Astrocyte of the hippocampus (primary cell): ENCODE measurements at regions not wholly inside any gene's neighbourhood (a gene's known extent, or its start where the extent isn't known, plus 50 kb on each side); places are given as distances from the start of the nearest gene placed in this dataset.

Experiments used
- DNase-seq: peaks from one replicate; pipeline ENCODE4 v3.0.0; 2011; ENCODE audit warnings: low read depth, low spot score

DNA sequence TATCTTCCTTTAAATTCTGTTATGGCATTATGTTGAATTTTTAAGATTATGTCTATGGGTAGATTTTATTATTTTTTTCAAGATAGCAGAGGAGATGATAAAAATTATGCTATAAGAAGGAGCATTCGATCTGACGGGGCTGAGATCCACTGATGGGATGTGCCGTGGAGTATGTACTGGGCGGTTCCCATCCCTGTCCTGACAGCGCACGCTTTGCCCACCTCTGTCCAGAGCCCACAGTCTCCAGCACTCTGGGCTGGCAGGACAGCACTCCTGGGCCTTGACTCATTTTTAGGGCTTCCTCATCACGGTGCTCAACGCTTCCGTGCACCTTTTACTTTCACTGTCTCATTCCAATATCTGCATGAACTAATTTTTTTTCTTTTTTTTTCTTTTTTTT lies 235.5 kb downstream of the TEX29 start:
- DNase-seq = no peak

DNA sequence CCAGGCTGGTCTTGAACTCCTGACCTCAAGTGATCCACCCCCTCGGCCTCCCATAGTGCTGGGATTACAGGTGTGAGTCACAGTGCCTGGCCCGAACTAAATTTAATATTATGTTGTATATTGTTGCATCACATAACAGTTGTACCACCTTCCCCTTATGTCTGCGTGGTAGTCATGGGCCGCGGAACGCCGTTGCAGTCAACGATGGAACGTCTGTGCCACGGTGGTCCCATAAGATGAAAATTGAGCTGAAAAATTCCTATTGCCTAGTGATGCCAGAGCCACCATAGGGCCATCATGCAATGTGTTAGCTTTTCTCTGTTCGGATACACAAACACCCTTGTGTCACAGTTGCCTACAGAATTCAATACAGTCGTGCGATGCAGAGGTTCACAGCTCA lies 236.1 kb downstream of the TEX29 start:
- no peak for DNase-seq

DNA sequence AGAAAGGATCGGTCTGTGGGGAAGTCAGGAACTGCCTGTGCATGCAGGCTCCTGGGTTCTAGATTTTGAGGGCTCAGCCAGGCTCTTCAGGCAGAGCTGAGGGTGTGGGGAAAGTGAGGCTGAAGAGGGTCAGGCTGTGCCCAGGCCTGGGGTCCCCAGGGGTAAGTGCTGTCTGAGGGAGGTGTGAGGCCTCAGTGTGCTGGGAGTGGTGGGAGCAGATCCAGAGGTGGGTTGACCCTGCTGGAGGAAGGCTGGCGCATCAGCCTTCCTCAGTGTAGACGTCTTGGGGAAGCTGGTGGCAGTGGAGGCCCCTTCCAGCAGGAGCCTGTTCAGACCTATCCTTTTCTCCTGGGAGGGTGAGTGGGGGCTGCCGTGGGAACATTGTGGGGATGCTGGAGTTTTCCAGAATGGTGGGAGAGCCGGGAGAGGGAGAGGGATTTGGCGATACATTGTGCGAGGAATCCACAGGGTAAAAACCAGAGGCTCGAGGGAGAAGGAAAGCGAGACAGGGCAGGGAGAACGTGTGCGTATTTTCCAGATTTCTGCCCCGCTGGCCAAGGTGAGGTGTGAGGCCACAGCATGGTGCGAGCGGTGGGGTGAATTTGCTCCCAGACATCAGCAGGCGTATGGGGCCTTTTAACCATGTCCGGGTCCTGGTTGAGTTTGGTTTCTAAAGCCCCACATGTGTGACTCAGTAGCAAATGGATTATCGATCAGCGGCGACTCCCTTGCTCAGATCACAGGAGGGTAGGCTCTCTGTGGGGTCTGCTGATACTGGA lies 237.7 kb downstream of the TEX29 start:
- no peak for DNase-seq

DNA sequence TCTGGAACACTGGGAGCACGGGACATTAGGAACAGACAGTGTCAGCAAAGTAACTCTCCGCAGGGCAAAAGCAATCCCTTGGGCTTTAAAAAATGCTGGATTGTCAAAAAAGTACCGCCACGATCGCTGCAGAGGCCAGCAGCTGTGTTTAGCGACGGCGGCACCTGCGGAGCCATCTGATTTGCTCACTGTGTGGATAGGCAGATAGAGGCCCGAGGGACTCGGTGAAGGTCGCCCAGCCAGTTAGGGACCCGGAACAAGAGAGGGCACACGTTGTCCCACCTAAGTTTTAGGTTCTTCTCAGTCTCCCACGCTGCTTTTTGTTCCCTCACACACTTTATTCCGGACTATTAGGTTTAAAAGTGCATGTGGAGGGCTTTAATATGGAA lies 238.3 kb downstream of the TEX29 start:
- DNase-seq = no peak

DNA sequence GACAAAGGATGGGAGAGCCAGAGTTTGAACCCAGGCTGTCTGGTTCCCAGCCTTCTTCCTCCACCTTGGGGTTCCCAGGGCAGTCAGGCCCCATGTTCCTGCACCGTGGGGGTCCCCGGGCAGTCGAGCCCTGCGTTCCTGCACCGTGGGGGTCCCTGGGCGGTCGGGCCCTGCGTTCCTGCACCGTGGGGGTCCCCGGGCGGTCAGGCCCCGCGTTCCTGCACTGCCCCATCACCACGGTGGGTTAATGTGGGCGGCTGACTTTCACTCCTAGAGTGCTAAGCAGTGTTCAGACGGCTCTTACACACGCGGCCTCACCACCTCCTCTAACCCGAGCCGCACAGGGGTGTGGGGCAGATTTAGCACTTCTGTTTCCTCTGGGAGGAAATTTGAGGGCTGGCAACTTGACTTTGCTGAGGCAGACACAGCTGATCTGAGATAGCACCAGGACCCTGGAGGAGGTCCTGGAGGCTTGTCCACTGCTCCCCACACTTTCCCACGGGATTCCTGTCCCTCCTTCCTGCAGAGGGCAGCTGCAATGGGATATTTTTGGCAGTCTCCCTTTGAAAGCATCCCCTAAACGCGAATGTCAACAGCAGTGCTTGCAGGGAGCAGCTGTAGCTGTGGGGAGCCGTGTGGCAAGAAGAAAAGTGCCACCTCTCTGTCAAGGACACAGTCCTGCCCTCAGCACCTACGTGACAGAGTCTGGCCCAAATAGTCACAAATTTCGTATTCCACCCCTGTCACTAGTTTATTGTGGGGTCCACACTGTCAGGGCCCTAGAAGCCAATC lies 239.4 kb downstream of the TEX29 start:
- no peak for DNase-seq

DNA sequence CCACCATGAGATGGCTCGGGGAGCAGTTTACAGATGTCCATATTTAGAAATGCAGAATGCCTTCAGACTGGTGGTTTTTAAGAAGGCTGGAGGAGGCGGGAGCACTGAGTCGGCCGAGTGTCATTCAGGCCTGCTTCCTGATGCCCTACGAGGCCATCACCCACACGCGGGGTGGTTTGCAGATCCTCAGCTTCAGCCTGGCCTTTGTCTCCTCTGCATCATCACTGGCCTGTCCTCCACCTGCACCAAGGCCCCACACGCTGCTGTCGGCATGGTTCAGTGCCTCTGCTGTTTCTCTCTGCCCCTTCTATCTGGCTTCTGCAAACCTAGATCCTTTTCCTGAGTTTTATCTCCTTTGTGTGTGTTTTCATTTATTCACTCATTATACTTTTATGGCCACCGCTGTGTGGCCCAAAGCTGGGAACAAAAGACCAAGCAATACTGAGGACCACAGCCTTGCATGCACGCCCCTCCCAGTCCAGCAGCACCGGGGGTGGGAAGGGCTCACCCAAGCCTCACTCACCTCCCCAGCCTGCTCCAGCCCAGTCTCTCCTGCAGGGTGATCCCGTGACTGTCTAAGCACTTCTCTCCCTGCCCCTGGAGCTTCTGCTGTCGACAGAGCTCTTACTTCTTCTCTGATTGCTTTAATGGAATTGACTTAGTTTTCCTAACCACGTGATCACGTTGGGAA lies 240.8 kb downstream of the TEX29 start:
- DNase-seq = no peak

DNA sequence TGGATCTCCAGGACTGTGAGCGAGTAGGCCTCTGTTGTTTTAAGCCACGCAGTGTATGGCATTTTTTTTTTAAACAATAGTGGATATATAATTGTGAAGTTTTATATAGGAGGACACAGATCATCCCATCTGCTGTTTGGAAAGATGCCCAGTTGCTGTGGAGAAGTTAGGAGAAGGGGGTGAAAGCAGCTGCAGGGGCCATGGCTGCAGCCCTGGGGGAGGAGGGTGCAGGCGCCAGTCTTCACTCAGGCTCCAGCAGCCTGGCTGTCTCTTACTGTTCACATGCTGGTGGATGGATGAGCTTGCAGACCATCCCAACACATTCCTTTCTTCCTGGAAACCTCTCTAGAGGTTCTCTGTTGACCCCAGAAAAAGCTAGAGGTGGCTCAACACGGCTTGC lies 242.3 kb downstream of the TEX29 start:
- DNase-seq = no peak

DNA sequence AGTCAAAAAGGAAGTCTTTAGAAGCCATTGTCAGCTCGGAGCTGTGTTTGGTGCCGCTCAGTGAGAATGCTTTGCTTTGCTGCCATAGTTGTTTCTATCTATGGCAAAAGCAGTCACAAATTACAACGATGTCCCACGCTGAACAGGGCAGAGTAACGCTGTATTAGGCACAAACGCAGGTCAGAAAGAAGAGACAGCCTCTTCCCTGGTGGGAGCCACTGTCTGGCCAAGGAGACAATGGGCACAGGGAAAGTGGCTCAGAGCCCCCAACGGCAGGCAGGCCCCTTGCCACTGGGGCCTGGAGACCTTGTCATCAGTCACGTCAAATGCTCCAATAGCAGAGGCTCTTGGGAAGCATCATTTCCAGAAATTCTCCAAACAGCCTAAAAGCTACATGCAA lies 244.2 kb downstream of the TEX29 start:
- DNase-seq = no peak

DNA sequence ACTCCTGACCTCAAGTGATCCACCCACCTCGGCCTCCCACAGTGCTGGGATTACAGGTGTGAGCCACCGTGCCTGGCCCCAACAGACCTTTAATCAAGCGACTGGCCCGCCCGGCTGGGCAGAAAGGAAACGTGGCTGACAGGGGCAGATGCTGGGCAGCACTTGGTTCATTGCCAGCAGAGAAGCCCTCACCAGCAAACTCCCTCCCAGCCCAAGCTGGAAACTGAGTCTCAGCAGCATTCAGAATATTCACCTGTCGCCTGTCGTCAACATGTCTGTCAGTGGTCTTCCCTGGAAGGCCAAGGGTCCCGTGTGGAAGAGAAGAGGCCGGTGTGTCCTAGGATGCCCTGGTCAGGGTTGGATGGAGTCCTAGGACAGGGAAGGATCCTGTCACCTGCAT lies 245.0 kb downstream of the TEX29 start:
- DNase-seq = no peak

DNA sequence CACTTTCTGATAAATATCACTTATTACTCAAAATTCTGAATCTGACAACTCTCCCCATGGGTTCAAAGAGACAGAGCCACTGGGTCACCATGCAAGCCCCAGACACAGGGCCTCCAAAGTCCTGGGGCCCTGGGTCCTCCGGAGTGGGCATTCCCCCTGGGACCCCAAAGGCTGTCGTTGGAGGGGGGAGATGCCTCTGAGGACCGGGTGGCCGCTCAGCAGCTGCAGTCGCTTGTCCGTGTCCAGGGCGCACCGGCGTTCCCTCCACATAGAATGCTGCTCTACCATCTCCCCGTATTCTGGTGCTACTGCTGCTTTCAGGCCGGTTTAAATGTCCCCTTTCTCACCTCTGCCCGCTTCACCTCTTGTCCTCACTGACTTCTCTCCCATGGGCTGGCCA lies 246.1 kb downstream of the TEX29 start:
- DNase-seq = no peak

DNA sequence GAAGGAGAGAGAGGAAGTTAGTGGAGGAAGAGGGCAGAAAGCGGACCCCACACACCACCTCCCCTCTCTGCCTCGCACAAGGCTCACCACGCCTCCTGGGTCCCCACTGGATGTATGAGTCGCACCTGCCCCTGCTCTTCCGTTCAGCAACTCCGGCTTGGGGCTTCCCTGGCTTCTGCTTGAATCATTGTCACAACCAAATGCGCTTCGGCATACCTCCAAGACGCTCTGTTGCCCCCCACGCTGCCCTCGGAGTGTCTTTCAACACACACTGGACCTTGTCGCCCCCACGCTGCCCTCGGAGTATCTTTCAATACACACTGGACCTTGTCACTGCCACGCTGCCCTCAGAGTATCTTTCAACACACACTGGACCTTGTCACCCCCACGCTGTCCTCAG lies 247.2 kb downstream of the TEX29 start:
- DNase-seq = no peak

DNA sequence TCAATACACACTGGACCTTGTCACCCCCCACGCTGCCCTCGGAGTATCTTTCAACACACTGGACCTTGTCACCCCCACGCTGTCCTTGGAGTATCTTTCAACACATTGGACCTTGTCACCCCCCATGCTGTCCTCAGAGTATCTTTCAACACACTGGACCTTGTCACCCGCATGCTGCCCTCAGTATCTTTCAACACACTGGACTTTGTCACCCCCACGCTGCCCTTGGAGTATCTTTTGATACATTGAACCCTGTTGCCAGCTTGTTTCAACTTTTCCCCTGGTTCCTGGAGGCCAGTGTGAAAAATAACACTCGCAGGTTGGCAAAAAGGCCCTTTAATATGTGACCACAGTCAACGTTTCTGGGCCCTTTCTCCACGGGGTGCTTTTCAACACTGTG lies 247.8 kb downstream of the TEX29 start:
- no peak for DNase-seq

DNA sequence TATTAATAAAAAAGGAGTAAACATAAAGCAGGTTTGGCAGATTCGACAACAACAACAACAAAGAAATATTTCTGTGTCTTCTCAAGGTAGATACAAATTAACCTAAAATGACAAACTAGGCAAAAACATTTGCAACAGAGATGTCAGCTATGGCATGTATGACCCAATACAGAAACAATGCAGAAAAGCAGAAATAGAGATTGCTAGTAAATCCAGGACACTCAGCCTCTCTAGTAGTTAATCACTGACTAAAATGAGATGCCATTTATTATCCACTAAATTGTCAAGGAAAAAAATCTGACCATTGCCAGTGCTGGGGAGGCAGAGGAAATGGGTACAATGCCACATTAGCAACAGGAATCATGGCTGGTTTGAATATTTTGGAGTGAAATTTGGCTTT lies 250.5 kb downstream of the TEX29 start:
- no peak for DNase-seq

DNA sequence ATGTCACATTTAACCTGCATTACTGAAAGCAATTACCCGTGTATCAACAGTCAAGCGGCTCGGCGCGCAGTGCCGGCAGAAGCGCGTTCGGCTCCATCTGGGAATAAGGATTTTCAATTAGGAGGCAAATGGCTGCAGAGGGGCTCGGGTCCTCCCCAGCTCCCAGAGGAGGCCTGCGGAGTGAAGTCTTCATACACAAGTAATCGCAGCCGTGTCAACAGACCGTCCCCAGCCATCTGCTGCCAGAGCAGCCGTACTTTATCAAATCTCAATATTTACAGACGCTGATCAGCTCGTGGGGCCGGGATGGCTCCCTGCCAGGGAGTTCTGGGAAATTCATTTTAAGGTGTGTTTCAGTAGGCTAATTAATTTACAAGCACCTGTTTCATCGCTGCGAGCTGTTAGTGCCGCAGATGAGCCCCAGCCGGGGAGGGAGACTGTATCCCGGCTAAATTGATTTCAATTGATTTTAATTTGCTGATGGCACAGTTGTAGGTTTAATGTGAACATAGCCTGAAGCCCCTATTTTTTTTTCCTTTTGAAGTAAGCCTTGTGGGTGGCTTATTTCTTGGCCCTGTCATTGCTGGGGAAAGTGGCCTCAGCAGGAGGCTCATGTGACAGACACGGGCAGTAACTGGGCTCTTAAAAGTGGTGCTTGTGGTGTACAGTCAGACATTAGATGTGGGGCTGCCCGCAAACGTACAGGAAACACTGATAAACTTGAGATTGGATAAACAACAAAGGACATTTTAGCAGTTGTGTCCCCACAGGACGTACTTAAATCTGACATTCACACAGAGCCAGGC lies 252.7 kb downstream of the TEX29 start:
- DNase-seq = no peak

DNA sequence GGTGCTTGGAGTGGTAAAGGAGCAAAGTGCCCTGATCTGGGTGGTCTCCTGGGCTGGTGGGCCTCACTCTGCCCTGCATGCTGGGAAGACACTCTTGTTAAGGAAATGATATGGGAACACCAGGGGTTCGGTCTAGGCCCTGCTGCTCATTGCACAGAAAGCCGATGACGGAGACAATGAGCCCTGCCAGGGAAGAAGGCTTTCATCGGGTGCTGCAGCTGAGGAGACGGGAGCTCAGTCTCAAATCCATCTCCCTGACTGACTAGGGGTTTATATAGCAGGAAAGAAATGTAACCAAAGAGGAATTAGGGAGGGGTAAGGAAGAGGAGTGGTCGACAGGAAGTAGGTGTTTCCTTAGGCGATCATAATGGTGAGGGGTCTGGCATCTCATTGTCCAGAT lies 253.4 kb downstream of the TEX29 start:
- DNase-seq = no peak

DNA sequence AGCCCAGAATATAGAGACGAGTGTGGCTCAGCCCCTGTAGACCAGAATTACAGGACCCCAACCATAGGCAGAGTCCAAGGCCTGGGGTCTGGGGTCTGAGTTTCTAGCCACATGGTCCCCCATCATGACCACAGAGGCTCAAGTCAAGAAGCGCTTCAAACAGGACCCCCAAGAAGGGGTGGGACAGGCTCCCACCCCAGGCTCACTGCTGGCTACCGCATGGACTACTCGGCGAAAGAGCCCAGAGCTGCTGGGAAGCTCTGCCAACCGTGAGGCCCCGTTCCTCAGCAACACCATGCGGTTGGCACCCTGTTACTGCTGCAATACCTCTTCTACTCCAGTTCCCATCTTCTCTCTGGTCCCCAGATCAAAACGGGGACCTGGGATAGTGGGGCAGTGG lies 254.8 kb downstream of the TEX29 start:
- DNase-seq = no peak

DNA sequence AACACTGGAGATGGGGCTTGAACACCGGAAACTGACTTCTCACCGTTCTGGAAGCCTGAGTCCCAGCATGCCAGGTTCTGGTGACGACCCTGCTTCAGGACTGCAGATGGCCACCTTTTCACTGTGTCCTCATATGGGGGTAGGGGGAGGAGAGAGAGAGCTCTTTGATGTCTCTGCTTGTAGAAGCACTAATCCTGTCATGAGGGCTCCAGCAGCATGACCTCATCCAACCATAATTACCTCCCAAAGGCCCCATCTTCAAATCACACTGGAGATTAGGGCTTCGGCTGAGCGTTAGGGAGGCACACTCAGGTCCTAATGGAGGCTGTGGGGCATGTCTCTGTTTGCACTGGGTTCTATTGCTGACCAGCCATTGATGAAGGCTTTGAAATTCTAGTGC lies 255.3 kb downstream of the TEX29 start:
- no peak for DNase-seq

DNA sequence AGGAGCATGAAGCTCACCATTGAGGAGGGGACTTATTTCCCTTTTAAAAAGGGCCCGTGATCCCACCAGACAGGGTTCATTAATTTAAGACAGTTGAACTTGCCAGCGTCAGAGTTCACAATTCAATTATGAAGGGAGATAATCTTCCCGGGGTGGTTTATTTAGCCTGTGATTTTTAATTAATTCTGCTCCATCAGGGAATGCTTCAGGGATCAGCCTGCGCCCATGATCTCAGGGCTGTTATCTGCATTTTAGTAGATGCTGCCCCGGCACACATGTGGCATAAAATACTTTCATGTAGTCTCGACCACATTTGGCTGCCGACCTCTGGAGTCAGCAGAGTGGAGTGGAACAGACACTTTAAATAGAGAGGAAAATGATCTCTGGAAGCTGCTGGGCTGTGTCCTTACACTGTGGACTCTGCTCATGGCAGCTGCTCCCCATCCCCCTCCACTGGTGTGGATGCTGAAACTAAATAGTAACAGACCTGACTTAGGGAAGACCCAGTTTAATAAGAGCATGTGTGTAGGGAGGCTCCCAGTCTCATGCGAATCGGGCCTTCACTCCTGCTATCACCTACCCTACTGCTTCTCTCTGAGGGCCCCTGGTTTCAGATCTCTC lies 256.9 kb downstream of the TEX29 start:
- DNase-seq = no peak

DNA sequence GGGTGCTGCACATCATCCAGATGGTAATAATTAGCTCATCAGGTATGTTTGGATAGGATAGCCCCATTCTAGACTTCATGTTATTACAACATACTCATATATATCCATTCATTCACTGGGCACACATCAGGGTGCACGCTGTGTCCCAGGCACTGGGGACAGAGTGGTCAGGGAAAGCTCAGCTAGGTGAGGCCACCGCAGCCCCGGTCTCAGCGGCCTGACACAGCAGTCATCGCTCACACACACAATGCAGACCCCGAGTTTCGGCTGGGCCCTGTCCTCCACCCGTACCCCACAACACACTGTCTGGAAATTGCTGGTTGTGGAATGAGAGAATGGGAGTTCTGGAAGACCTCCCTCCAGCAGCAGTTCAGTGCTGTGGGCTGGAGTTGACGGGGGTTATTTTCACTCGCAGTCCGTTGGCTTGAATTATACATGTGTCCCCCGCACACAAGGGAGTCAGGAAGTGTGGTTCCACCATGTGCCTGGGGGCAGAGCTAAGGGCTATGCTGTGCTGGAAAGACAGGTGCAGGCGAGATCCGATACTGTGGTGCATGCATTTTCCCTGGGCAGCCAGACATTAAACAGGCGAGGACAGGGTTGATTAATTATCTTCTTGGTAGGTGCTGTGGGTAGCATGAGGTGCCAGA lies 257.6 kb downstream of the TEX29 start:
- DNase-seq = no peak

DNA sequence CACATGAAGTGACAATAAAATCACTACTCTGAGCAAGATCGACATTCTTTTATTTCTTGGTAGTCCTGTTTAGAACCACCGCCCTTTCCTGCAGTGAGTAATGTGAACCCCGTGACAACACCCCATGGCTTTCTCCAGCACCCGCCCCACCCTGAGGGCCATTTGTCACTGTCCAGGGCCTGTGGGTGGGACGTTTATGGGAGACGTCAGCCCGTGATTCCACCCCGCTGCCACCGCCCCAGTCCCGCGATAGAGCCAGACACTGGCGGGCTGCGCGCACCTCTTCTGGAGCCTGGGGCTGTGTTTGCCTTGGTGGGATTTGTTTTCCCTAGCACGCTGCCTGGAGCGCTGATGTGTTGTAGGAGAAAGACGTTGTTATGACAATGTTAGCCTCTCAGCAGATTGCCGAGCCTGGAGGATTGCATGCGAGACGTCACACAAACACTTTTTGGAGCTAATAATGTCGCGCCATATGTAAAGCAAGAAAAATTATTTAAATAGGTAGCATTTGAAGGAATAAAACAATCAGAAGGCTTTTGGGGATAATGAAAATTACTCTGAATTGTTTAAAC lies 263.7 kb downstream of the TEX29 start:
- DNase-seq = no peak

DNA sequence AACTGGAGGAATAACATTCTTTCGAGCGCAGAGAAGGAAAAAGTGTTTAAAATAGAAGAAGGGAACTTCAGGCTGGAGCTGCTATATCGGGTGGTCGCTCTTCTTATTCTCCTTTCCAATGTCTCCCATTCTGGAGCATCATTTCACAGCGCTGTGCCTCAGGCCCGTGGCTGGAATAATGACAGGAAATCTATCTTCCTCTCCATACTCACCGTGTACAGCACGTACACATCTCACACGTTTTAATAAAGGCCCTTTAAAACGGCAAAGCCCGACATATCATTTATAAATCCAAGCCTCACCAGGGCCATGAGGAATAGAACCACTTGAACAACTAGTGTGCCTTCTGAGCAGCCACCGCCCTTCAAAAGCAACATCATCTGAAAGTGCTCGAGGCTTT lies 264.4 kb downstream of the TEX29 start:
- no peak for DNase-seq
